B cell (primary cell): ENCODE measurements at regions not wholly inside any gene's neighbourhood (a gene's known extent, or its start where the extent isn't known, plus 50 kb on each side); places are given as distances from the start of the nearest gene placed in this dataset.

Experiments
- ATAC-seq: fragments of 200-7000 bp; cut with Tn5 transposase; one replicate; pipeline ENCODE4 v1.10.0; 2021; ENCODE audit warnings: low read depth, mild to moderate bottlenecking, moderate number of reproducible peaks, moderate library complexity
- CTCF ChIA-PET: fragments of 350-600 bp; sonication (Branson Sonifier 250); formaldehyde crosslinking; loops from one replicate; lab custom pipeline; 2021; ENCODE audit warnings: antibody characterized with exemption, inconsistent platforms; lab: Charles Lee
- POLR2A ChIA-PET: fragments of 350-600 bp; sonication (Branson Sonifier 250); formaldehyde crosslinking; loops from one replicate; lab custom pipeline; 2021; ENCODE audit warnings: antibody characterized with exemption; lab: Charles Lee
- DNase-seq: peaks from one replicate; pipeline ENCODE4 v3.0.0; 2013
- H2AFZ ChIP-seq: 2 replicates; pipeline ENCODE4 v1.6.1; 2012; ENCODE audit warnings: mild to moderate bottlenecking, low read depth, low read length; ENCODE audit not compliant: insufficient read depth, poor library complexity, severe bottlenecking
- H3K27ac ChIP-seq, 2 donors: 1 replicate in 1 of 2; 2 replicates in 1 of 2; pipeline ENCODE4 v1.5.1; 2012 to 2013; ENCODE audit warnings: low read length in 2 of 2, mild to moderate bottlenecking in 2 of 2, moderate library complexity in 1 of 2
- H3K27me3 ChIP-seq, 4 experiments: fragments of 200-600 bp in 1 of 4; sonication (generic) in 1 of 4; replicated peaks in 1 of 4; 1 replicate in 2 of 4; 2 replicates in 2 of 4; pipeline versions ENCODE4 v1.6.1 to v1.7.0; 2013 to 2016; ENCODE audit warnings: low read length in 3 of 4, mild to moderate bottlenecking in 2 of 4, mixed read lengths in 1 of 4, moderate library complexity in 1 of 4; ENCODE audit not compliant: insufficient read depth in 4 of 4, control insufficient read depth in 3 of 4; ENCODE audit errors: control extremely low read depth in 1 of 4
- H3K36me3 ChIP-seq, 2 experiments: replicated peaks in 1 of 2; 1 replicate in 1 of 2; 2 replicates in 1 of 2; pipeline versions ENCODE4 v1.6.1 to v1.7.1; 2013; ENCODE audit warnings: low read length in 1 of 2; ENCODE audit not compliant: insufficient read depth in 2 of 2, control insufficient read depth in 1 of 2; ENCODE audit errors: control extremely low read depth in 1 of 2, extremely low read depth in 1 of 2
- H3K4me1 ChIP-seq, 2 donors: fragments of 200-600 bp in 1 of 2; sonication (generic) in 1 of 2; 1 replicate in 1 of 2; 2 replicates in 1 of 2; pipeline versions ENCODE4 v1.5.1 to v1.6.1; 2013 to 2017; ENCODE audit warnings: low read length in 2 of 2; ENCODE audit not compliant: control insufficient read depth in 2 of 2, insufficient read depth in 2 of 2
- H3K4me2 ChIP-seq: replicated peaks from 2 replicates; pipeline ENCODE3; 2012; ENCODE audit warnings: mild to moderate bottlenecking, low read depth, low read length; ENCODE audit not compliant: poor library complexity, severe bottlenecking
- H3K4me3 ChIP-seq, 5 experiments: fragments of 200-600 bp in 1 of 5; sonication (generic) in 1 of 5; 1 replicate in 3 of 5; 2 replicates in 2 of 5; pipeline versions ENCODE4 v1.5.1 to v1.7.0; 2011 to 2016; ENCODE audit warnings: low read length in 4 of 5, mild to moderate bottlenecking in 4 of 5, low read depth in 2 of 5, control low read depth in 1 of 5, moderate library complexity in 1 of 5; ENCODE audit not compliant: insufficient read depth in 1 of 5; ENCODE audit errors: control extremely low read depth in 1 of 5, extremely low read depth in 1 of 5
- H3K79me2 ChIP-seq: fragments of 200-600 bp; sonication (generic); one replicate; pipeline ENCODE4 v1.6.0; 2016; ENCODE audit warnings: low read length; ENCODE audit not compliant: control insufficient read depth, insufficient read depth
- H3K9ac ChIP-seq: fragments of 200-600 bp; sonication (generic); 2 replicates; pipeline ENCODE4 v1.6.1; 2017; ENCODE audit warnings: mild to moderate bottlenecking, low read length, moderate library complexity
- H3K9me3 ChIP-seq, 3 donors: one replicate each; pipeline versions ENCODE4 v1.6.1 to v1.7.1; 2013; ENCODE audit warnings: low read length in 2 of 3; ENCODE audit not compliant: control insufficient read depth in 2 of 3, insufficient read depth in 1 of 3; ENCODE audit errors: control extremely low read depth in 1 of 3
- H4K20me1 ChIP-seq: 2 replicates; pipeline ENCODE4 v1.6.0; 2012; ENCODE audit warnings: mild to moderate bottlenecking, low read length; ENCODE audit not compliant: insufficient read depth, control insufficient read depth, poor library complexity, severe bottlenecking
- H3K27ac Mint-ChIP-seq: one replicate; pipeline ENCODE4 v1.8.0; 2021; ENCODE audit warnings: mixed read lengths
- H3K27me3 Mint-ChIP-seq: one replicate; pipeline ENCODE4 v1.8.0; 2021; ENCODE audit warnings: mixed read lengths
- H3K4me1 Mint-ChIP-seq: one replicate; pipeline ENCODE4 v1.8.0; 2021; ENCODE audit warnings: mixed read lengths
- H3K4me3 Mint-ChIP-seq: one replicate; pipeline ENCODE4 v1.8.0; 2021; ENCODE audit warnings: mixed read lengths
- H3K9me3 Mint-ChIP-seq: one replicate; pipeline ENCODE4 v1.8.0; 2022; ENCODE audit warnings: mixed read lengths; ENCODE audit not compliant: insufficient read depth
- CTCF ChIP-seq: fragments of 200-600 bp; IDR thresholded peaks from one replicate; pipeline ENCODE4 v1.8.0; 2022; ENCODE audit warnings: antibody characterized with exemption, mild to moderate bottlenecking
- EZH2 ChIP-seq: IDR thresholded peaks from 2 replicates; pipeline ENCODE4 v1.6.1; 2012; ENCODE audit warnings: borderline replicate concordance, low read depth, mild to moderate bottlenecking, moderate library complexity, low read length; ENCODE audit not compliant: insufficient read depth, poor library complexity, severe bottlenecking
- WGBS: methylation state at CpG from one replicate; pipeline ENCODE4 v1.1.5; 2013; ENCODE audit warnings: missing lambda C conversion rate; ENCODE audit not compliant: insufficient coverage; 5-methylcytosine and 5-hydroxymethylcytosine counted together
- intact Hi-C: fragments of 100-400 bp; cut with micrococcal nuclease; formaldehyde crosslinking; loops from one replicate; pipeline ENCODE4 v1.10.0; 2022

GRCh38 chrX:20767346-20767745 is 500.6 kb upstream of the RPS6KA3 start:
- Histone ChIP-seq H3K4me1 (no peaks in the 10 kb centered on the region), H3K4me3 (no peak overlapping the region), H3K27ac (no peak overlapping the region), H3K9ac (no peak overlapping the region), H3K9me3 (peaks cover 0 to 3% (median 0%) of the 10 kb centered on the region in 3 donors), H3K36me3 (no peaks in the 10 kb centered on the region), H3K27me3 (no peaks in the 10 kb centered on the region), H4K20me1 (no peaks in the 10 kb centered on the region), H3K79me2 (no peaks in the 10 kb centered on the region), H2AFZ (no peak overlapping the region), H3K4me2 (no peak overlapping the region)
- ATAC-seq: no peak
- ChIA-PET POLR2A (no interaction called here), CTCF (no interaction called here)
- no peak overlapping the region for H3K4me3 Mint-ChIP-seq
- TF ChIP-seq EZH2 (no peak), CTCF (no peak)
- no peaks in the 10 kb centered on the region for H3K4me1 Mint-ChIP-seq
- H3K27me3 Mint-ChIP-seq: no peaks in the 10 kb centered on the region
- WGBS: no CpG with 5 or more reads among the region's 2 CpGs
- H3K27ac Mint-ChIP-seq: no peak overlapping the region
- intact Hi-C loops: no loop called here
- H3K9me3 Mint-ChIP-seq: peaks cover 7% of the 10 kb centered on the region
- DNase-seq: no peak

GRCh38 chrX:20756585-20756984 is 489.9 kb upstream of the RPS6KA3 start:
- no peaks in the 10 kb centered on the region for H4K20me1 ChIP-seq

More at GRCh38 chrX:20756585-20756984, 489.9 kb upstream of the RPS6KA3 start:
- ATAC-seq (no peak), DNase-seq (no peak)
- POLR2A ChIA-PET: no interaction called here
- Mint-ChIP-seq H3K27me3 (no peaks in the 10 kb centered on the region), H3K9me3 (no peaks in the 10 kb centered on the region), H3K4me3 (no peak overlapping the region), H3K4me1 (no peaks in the 10 kb centered on the region), H3K27ac (no peak overlapping the region)
- Histone ChIP-seq H3K4me2 (no peak overlapping the region), H3K79me2 (no peaks in the 10 kb centered on the region), H3K4me1 (no peaks in the 10 kb centered on the region), H3K4me3 (no peak overlapping the region), H3K9ac (no peak overlapping the region), H2AFZ (no peak overlapping the region), H3K36me3 (no peaks in the 10 kb centered on the region), H3K9me3 (no peaks in the 10 kb centered on the region), H3K27me3 (no peaks in the 10 kb centered on the region), H3K27ac (no peak overlapping the region)
- CTCF ChIA-PET: no interaction called here
- intact Hi-C loops: no loop called here
- TF ChIP-seq EZH2 (no peak), CTCF (no peak)
- WGBS: no CpG with 5 or more reads among the region's 1 CpG
